Keratinocyte (primary cell): ENCODE measurements at regions not wholly inside any gene's neighbourhood (a gene's known extent, or its start where the extent isn't known, plus 50 kb on each side); places are given as distances from the start of the nearest gene placed in this dataset.
"Not testable (repeated sequence)": the region's sequence is repeated elsewhere in the genome, so short reads cannot be mapped to it uniquely, and the experiment has no call there.

Experiments
- DNase-seq: peaks from one replicate; pipeline ENCODE4 v3.0.0-alpha.2; 2011; ENCODE audit warnings: low read depth, missing footprints, low spot score
- FAIRE-seq: peaks from 2 replicates; lab custom pipeline; 2011; peaks lifted over from hg19 to GRCh38; lab: Jason Lieb, UNC
- H2AFZ ChIP-seq: 2 replicates; pipeline ENCODE4 v1.6.0; 2012; ENCODE audit warnings: low read length, control low read depth, inconsistent platforms; ENCODE audit not compliant: control insufficient read depth
- H3K27ac ChIP-seq: 2 replicates; pipeline ENCODE4 v1.5.1; 2011; ENCODE audit warnings: low read length; ENCODE audit not compliant: control insufficient read depth, insufficient read depth
- H3K27me3 ChIP-seq: 3 replicates; pipeline ENCODE4 v1.6.0; 2011; ENCODE audit warnings: low read length; ENCODE audit not compliant: control insufficient read depth, insufficient read depth; ENCODE audit errors: extremely low read depth
- H3K36me3 ChIP-seq, 2 experiments: 2 replicates in 1 of 2; 3 replicates in 1 of 2; pipeline ENCODE4 v1.5.1; 2011; ENCODE audit warnings: low read length in 2 of 2, mild to moderate bottlenecking in 1 of 2; ENCODE audit not compliant: control insufficient read depth in 2 of 2, insufficient read depth in 2 of 2; ENCODE audit errors: extremely low read depth in 1 of 2
- H3K4me1 ChIP-seq: 3 replicates; pipeline ENCODE4 v1.5.1; 2011; ENCODE audit warnings: low read length; ENCODE audit not compliant: control insufficient read depth, insufficient read depth; ENCODE audit errors: extremely low read depth
- H3K4me2 ChIP-seq: 3 replicates; pipeline ENCODE4 v1.6.0; 2011; ENCODE audit warnings: low read depth, low read length; ENCODE audit not compliant: control insufficient read depth, insufficient read depth; ENCODE audit errors: extremely low read depth
- H3K4me3 ChIP-seq, 3 experiments: fragments of 200-600 bp in 1 of 3; sonication (generic) in 1 of 3; 2 replicates in 2 of 3; 3 replicates in 1 of 3; pipeline ENCODE4 v1.5.1; 2011 to 2016; ENCODE audit warnings: low read length in 3 of 3, mild to moderate bottlenecking in 3 of 3, control low read depth in 2 of 3, inconsistent platforms in 1 of 3, low read depth in 1 of 3, mixed read lengths in 1 of 3, mixed run types in 1 of 3, moderate library complexity in 1 of 3; ENCODE audit not compliant: control insufficient read depth in 2 of 3, insufficient read depth in 2 of 3; ENCODE audit errors: extremely low read depth in 1 of 3
- H3K79me2 ChIP-seq: 2 replicates; pipeline ENCODE4 v1.6.0; 2012; ENCODE audit warnings: low read length; ENCODE audit not compliant: control insufficient read depth, insufficient read depth
- H3K9ac ChIP-seq: 3 replicates; pipeline ENCODE4 v1.6.0; 2011; ENCODE audit warnings: low read length; ENCODE audit not compliant: control insufficient read depth, insufficient read depth; ENCODE audit errors: extremely low read depth
- H3K9me1 ChIP-seq: 3 replicates; pipeline ENCODE4 v1.6.0; 2011; ENCODE audit warnings: low read length; ENCODE audit not compliant: control insufficient read depth, insufficient read depth; ENCODE audit errors: extremely low read depth
- H3K9me3 ChIP-seq: 2 replicates; pipeline ENCODE4 v1.5.1; 2012; ENCODE audit warnings: low read depth, low read length; ENCODE audit not compliant: control insufficient read depth
- H4K20me1 ChIP-seq: 3 replicates; pipeline ENCODE4 v1.6.0; 2011; ENCODE audit warnings: low read length; ENCODE audit not compliant: control insufficient read depth, insufficient read depth; ENCODE audit errors: extremely low read depth
- CTCF ChIP-seq, 3 experiments: IDR thresholded peaks in 1 of 3; conservative IDR thresholded peaks in 1 of 3; optimal IDR thresholded peaks in 1 of 3; 2 replicates in 2 of 3; 3 replicates in 1 of 3; pipeline versions ENCODE3 to v1.5.1; 2011; ENCODE audit warnings: low read length in 3 of 3, mild to moderate bottlenecking in 3 of 3, moderate library complexity in 2 of 3, control low read depth in 1 of 3, inconsistent platforms in 1 of 3; ENCODE audit not compliant: insufficient read depth in 2 of 3; ENCODE audit errors: extremely low read depth in 1 of 3
- EZH2 ChIP-seq: IDR thresholded peaks from one replicate; pipeline ENCODE4 v1.6.1; 2012; ENCODE audit warnings: inconsistent platforms, mild to moderate bottlenecking, low read length, moderate library complexity
- dilution Hi-C: fragments of 300-500 bp; cut with MboI; formaldehyde crosslinking; loops from one replicate; pipeline ENCODE4 v1.7.0; 2020; ENCODE audit warnings: low sequenced_read_pairs; ENCODE audit not compliant: extremely low pct_ligation_motif_present

GRCh38 chr16:9666834-9667480 lies 515.3 kb downstream of the GRIN2A start:
- no peak overlapping the region for H3K4me2 ChIP-seq
- H3K79me2 ChIP-seq, result no peaks in the 10 kb centered on the region
- H3K27ac ChIP-seq, result no peak overlapping the region
- H3K4me1 ChIP-seq, result no peaks in the 10 kb centered on the region
- TF ChIP-seq EZH2 (no peak), CTCF (optimal IDR thresholded peaks at IDR 0.05 in 1 of 3, IDR thresholded peaks at IDR 0.05 in 1 of 3, conservative IDR thresholded peaks at IDR 0.05 in 1 of 3; ENCODE audit: extremely low read depth in 1 of 3, insufficient read depth in 2 of 3, low read length in 3 of 3) (no peak)
- H3K36me3 ChIP-seq, result no peaks in the 10 kb centered on the region
- H4K20me1 ChIP-seq, result no peaks in the 10 kb centered on the region
- dilution Hi-C loops, result no loop called here
- DNase-seq (no peak), FAIRE-seq (no peak)
- H3K9me1 ChIP-seq, result no peaks in the 10 kb centered on the region
- H2AFZ ChIP-seq, result no peak overlapping the region
- no peaks in the 10 kb centered on the region for H3K9me3 ChIP-seq
- H3K4me3 ChIP-seq, result no peak overlapping the region
- no peaks in the 10 kb centered on the region for H3K27me3 ChIP-seq
- no peak overlapping the region for H3K9ac ChIP-seq

GRCh38 chr16:9670033-9670432 lies 512.2 kb downstream of the GRIN2A start:
- no peak overlapping the region for H3K4me2 ChIP-seq
- no peaks in the 10 kb centered on the region for H3K27me3 ChIP-seq
- H3K4me1 ChIP-seq, result no peaks in the 10 kb centered on the region
- H3K4me3 ChIP-seq, result no peak overlapping the region
- no peak overlapping the region for H3K27ac ChIP-seq
- H3K9me3 ChIP-seq, result no peaks in the 10 kb centered on the region
- no peaks in the 10 kb centered on the region for H3K36me3 ChIP-seq
- H3K9ac ChIP-seq, result no peak overlapping the region
- FAIRE-seq, result no peak
- no peaks in the 10 kb centered on the region for H4K20me1 ChIP-seq
- no peak for DNase-seq
- H3K9me1 ChIP-seq, result no peaks in the 10 kb centered on the region
- no peak overlapping the region for H2AFZ ChIP-seq
- H3K79me2 ChIP-seq, result no peaks in the 10 kb centered on the region
- dilution Hi-C loops, result no loop called here
- TF ChIP-seq CTCF (optimal IDR thresholded peaks at IDR 0.05 in 1 of 3, IDR thresholded peaks at IDR 0.05 in 1 of 3, conservative IDR thresholded peaks at IDR 0.05 in 1 of 3; ENCODE audit: extremely low read depth in 1 of 3, insufficient read depth in 2 of 3, low read length in 3 of 3), result no peak
- no peak for TF ChIP-seq EZH2

- H4K20me1 ChIP-seq, H3K9me1 ChIP-seq, H3K4me3 ChIP-seq, H3K27ac ChIP-seq, H3K9me3 ChIP-seq, H2AFZ ChIP-seq, H3K36me3 ChIP-seq, H3K9ac ChIP-seq, H3K27me3 ChIP-seq, FAIRE-seq, H3K4me2 ChIP-seq, dilution Hi-C loops, H3K4me1 ChIP-seq, DNase-seq, H3K79me2 ChIP-seq: not testable (repeated sequence)
Observed at GRCh38 chr16:9670616-9671015, 511.6 kb downstream of the GRIN2A start.
